H1 (cell line): ENCODE measurements at regions not wholly inside any gene's neighbourhood (a gene's known extent, or its start where the extent isn't known, plus 50 kb on each side); places are given as distances from the start of the nearest gene placed in this dataset.

Experiments used
- CBX5 ChIP-seq: fragments of 300-800, 300-1000 bp; sonication (generic); IDR thresholded peaks from 2 replicates; pipeline ENCODE4 v1.7.1; 2016; ENCODE audit warnings: antibody characterized with exemption, low read length, low read depth
- CEBPB ChIP-seq: IDR thresholded peaks from 2 replicates; pipeline ENCODE4 v1.6.1; 2012; ENCODE audit warnings: low read depth, low read length
- GABPA ChIP-seq: IDR thresholded peaks from 2 replicates; pipeline ENCODE4 v1.6.1; 2011; ENCODE audit warnings: mild to moderate bottlenecking, low read length, moderate library complexity, borderline replicate concordance; ENCODE audit not compliant: insufficient read depth
- HDAC6 ChIP-seq: IDR thresholded peaks from one replicate; pipeline ENCODE4 v1.7.1; 2012; ENCODE audit warnings: low read depth, mild to moderate bottlenecking, inconsistent platforms, low read length, moderate library complexity
- JUN ChIP-seq: IDR thresholded peaks from 2 replicates; pipeline ENCODE4 v1.6.1; 2011; ENCODE audit warnings: low read depth, mild to moderate bottlenecking, improper control_type of control experiment, low read length
- MAX ChIP-seq: IDR thresholded peaks from 2 replicates; pipeline ENCODE4 v1.6.1; 2012; ENCODE audit warnings: inconsistent platforms
- POLR2AphosphoS5 ChIP-seq: IDR thresholded peaks from 2 replicates; pipeline ENCODE4 v1.6.1; 2011; ENCODE audit warnings: low read depth, low read length
- SIN3A ChIP-seq, 2 experiments: IDR thresholded peaks in 1 of 2; conservative IDR thresholded peaks in 1 of 2; 2 replicates each; pipeline ENCODE4 v1.6.1; 2011 to 2012; ENCODE audit warnings: low read length in 2 of 2, improper control_type of control experiment in 1 of 2, low read depth in 1 of 2, mild to moderate bottlenecking in 1 of 2
- TBP ChIP-seq: IDR thresholded peaks from 2 replicates; pipeline ENCODE4 v1.6.1; 2011; ENCODE audit warnings: low read depth, low read length, improper control_type of control experiment
- TEAD4 ChIP-seq: IDR thresholded peaks from 2 replicates; pipeline ENCODE4 v1.6.1; 2012; ENCODE audit warnings: low read depth, low read length, inconsistent platforms, mixed read lengths
- TF ChIP-seq, protein P1 (sequence below), 3 experiments: IDR thresholded peaks; 1 replicate in 2 of 3; 2 replicates in 1 of 3; pipeline versions ENCODE4 v1.5.1 to v1.6.1; 2011; ENCODE audit warnings: low read length in 3 of 3, mild to moderate bottlenecking in 3 of 3, inconsistent platforms in 2 of 3, low read depth in 1 of 3, moderate library complexity in 1 of 3; ENCODE audit not compliant: insufficient read depth in 1 of 3; ENCODE audit errors: control extremely low read depth in 1 of 3

GRCh38 chr2:19812166-19812565 lies 89.6 kb downstream of the TTC32 start:
- TF ChIP-seq MAX (no peak), TEAD4 (no peak), POLR2AphosphoS5 (no peak), CEBPB (no peak), CBX5 (no peak), HDAC6 (no peak), JUN (no peak), TBP (no peak), GABPA (no peak), SIN3A (conservative IDR thresholded peaks at IDR 0.05 in 1 of 2, IDR thresholded peaks at IDR 0.05 in 1 of 2; ENCODE audit: low read depth in 1 of 2, low read length in 2 of 2) (no peak)
- TF ChIP-seq, protein P1, sequence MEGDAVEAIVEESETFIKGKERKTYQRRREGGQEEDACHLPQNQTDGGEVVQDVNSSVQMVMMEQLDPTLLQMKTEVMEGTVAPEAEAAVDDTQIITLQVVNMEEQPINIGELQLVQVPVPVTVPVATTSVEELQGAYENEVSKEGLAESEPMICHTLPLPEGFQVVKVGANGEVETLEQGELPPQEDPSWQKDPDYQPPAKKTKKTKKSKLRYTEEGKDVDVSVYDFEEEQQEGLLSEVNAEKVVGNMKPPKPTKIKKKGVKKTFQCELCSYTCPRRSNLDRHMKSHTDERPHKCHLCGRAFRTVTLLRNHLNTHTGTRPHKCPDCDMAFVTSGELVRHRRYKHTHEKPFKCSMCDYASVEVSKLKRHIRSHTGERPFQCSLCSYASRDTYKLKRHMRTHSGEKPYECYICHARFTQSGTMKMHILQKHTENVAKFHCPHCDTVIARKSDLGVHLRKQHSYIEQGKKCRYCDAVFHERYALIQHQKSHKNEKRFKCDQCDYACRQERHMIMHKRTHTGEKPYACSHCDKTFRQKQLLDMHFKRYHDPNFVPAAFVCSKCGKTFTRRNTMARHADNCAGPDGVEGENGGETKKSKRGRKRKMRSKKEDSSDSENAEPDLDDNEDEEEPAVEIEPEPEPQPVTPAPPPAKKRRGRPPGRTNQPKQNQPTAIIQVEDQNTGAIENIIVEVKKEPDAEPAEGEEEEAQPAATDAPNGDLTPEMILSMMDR (IDR thresholded peaks at IDR 0.05; ENCODE audit: control extremely low read depth in 1 of 3, insufficient read depth in 1 of 3, low read depth in 1 of 3, low read length in 3 of 3) = no peak
